ENCODE measurements at regions not wholly inside any gene's neighbourhood (a gene's known extent, or its start where the extent isn't known, plus 50 kb on each side); places are given as distances from the start of the nearest gene placed in this dataset.

- no peak for FAIRE-seq
Observed at GRCh38 chr3:67733269-67733950, 79.0 kb upstream of the SUCLG2 start.

DNA sequence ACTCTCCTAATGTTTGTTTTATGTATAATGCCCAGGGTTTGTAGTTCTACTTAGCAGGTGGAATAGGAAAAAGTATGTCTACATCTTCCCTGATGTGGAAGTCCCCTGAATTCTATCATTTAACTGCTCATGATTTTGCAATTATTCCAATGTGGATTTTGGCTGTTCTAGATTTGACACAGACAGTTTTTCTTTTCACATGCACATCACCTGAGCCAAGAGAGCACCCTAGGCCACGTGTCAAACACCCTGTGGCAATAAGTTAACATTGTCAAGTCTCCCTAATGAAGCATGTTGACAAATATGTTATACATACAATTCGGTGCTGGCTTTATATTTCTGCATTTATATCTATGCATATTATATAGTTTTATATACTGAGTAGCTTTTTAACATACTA lies 70.0 kb upstream of the SUCLG2 start:
- no peak for FAIRE-seq

More at GRCh38 chr3:67733269-67733950, 79.0 kb upstream of the SUCLG2 start:
- no peak for DNase-seq (ENCODE audit: insufficient read length, low spot score)

DNA sequence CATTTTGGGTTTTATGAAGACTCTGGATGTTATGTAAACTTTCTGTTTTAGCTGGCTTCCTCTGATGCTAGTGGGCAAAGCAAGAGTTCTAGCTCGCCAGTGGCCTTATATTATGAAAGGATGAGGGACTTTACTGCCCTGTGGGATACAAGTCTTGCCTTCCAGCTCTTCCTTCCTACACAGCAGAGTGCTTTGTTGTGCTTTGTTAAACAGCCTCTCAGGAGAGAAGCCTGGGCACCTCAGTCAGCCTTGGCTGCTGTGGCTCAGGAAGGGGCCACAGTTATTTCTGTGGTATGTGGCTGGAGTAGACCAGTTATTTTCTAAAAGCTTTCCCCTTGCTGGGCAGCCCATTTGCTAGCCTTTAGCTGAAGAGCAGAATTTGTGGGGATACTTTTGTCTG lies 69.5 kb upstream of the SUCLG2 start:
- FAIRE-seq (no peak), DNase-seq (ENCODE audit: insufficient read length, low spot score) (no peak)

More for the DNA sequence above, 70.0 kb upstream of the SUCLG2 start:
- DNase-seq (ENCODE audit: insufficient read length, low spot score): no peak

GRCh38 chr3:67719333-67719732 lies 64.9 kb upstream of the SUCLG2 start:
- FAIRE-seq: no peak

GRCh38 chr3:67715971-67716370 lies 61.6 kb upstream of the SUCLG2 start:
- DNase-seq (ENCODE audit: insufficient read length, low spot score): no peak
- FAIRE-seq: no peak

More at GRCh38 chr3:67719333-67719732, 64.9 kb upstream of the SUCLG2 start:
- DNase-seq (ENCODE audit: insufficient read length, low spot score): peak; percentile 46

GRCh38 chr3:67713764-67714469 lies 59.5 kb upstream of the SUCLG2 start:
- no peak for FAIRE-seq

GRCh38 chr3:67712259-67712658 lies 57.8 kb upstream of the SUCLG2 start:
- FAIRE-seq (no peak), DNase-seq (ENCODE audit: insufficient read length, low spot score) (no peak)

More at GRCh38 chr3:67713764-67714469, 59.5 kb upstream of the SUCLG2 start:
- no peak for DNase-seq (ENCODE audit: insufficient read length, low spot score)

GRCh38 chr3:67710396-67710795 lies 56.0 kb upstream of the SUCLG2 start:
- FAIRE-seq (no peak), DNase-seq (ENCODE audit: insufficient read length, low spot score) (peak; percentile 3)

GRCh38 chr3:67706934-67707333 lies 52.5 kb upstream of the SUCLG2 start:
- DNase-seq (ENCODE audit: insufficient read length, low spot score) (no peak), FAIRE-seq (no peak)

DNA sequence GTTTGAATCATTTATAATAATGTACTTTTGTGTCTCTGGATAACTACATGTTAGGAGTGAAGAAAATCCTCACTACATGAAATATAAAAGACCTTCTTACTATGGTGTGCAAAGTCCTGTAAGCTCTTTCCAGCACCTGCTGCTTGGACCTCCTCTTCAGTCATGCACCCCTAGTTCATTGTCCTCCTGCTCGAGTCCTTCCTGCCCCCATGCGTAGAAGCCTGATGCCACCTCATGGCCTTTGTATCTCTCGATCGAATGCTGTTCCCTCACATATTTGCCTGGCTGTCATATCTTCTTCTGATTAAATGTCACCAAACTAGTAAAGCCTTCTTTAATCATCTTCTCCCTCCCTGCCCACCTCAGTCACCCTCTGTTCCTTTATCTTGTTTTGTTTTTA lies 49.9 kb upstream of the SUCLG2 start:
- DNase-seq (ENCODE audit: insufficient read length, low spot score) (no peak), FAIRE-seq (no peak)
